Adipocyte (in vitro differentiated cells): ENCODE measurements at regions not wholly inside any gene's neighbourhood (a gene's known extent, or its start where the extent isn't known, plus 50 kb on each side); places are given as distances from the start of the nearest gene placed in this dataset.
"Not testable (repeated sequence)": the region's sequence is repeated elsewhere in the genome, so short reads cannot be mapped to it uniquely, and the experiment has no call there.

Source experiments
- DNase-seq: peaks from one replicate; pipeline ENCODE4 v3.0.0-alpha.2; 2015; ENCODE audit warnings: low read depth
- H3K27me3 ChIP-seq: replicated peaks from 2 replicates; pipeline ENCODE4 v1.7.0; 2013; ENCODE audit warnings: mild to moderate bottlenecking, low read length, moderate library complexity; ENCODE audit not compliant: control insufficient read depth, insufficient read depth
- H3K36me3 ChIP-seq: 2 replicates; pipeline ENCODE4 v1.7.0; 2013; ENCODE audit warnings: low read length, mild to moderate bottlenecking, moderate library complexity; ENCODE audit not compliant: control insufficient read depth, insufficient read depth, severe bottlenecking
- H3K4me1 ChIP-seq: 2 replicates; pipeline ENCODE4 v1.7.0; 2013; ENCODE audit warnings: mild to moderate bottlenecking, low read length, moderate library complexity; ENCODE audit not compliant: control insufficient read depth, insufficient read depth
- H3K4me3 ChIP-seq: 2 replicates; pipeline ENCODE4 v1.7.0; 2013; ENCODE audit warnings: mild to moderate bottlenecking, low read length, moderate library complexity
- H3K9ac ChIP-seq: 2 replicates; pipeline ENCODE4 v1.7.0; 2013; ENCODE audit warnings: mild to moderate bottlenecking, low read length, moderate library complexity
- H3K9me3 ChIP-seq: 2 replicates; pipeline ENCODE4 v1.7.0; 2013; ENCODE audit warnings: mild to moderate bottlenecking, low read length, moderate library complexity; ENCODE audit not compliant: control insufficient read depth

DNA sequence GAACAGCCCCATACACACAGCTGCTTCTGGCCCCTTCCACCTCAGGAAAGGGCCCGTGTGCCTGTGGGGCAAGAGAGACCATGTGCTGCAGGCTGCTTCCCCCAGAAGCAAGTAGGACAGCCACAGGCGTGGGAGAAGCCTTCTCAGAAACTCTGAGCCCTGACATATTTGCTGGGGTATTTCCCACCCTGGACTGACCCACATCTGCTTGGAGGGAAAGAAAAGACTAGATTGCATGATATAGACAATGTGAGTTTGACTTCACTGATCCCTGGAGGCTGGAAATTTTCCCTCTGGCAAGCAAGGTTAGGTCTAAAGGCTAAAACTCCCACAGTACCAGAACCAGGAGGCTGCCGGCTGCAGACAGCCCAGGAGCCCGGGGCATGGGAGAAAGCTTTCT, 213.3 kb upstream of the SSTR4 start:
- no peak overlapping the region for H3K9ac ChIP-seq
- peaks cover 3% of the 10 kb centered on the region for H3K4me1 ChIP-seq
- H3K36me3 ChIP-seq = no peaks in the 10 kb centered on the region
- peaks cover 5% of the 10 kb centered on the region for H3K27me3 ChIP-seq
- H3K4me3 ChIP-seq = no peak overlapping the region
- no peaks in the 10 kb centered on the region for H3K9me3 ChIP-seq
- DNase-seq = no peak

DNA sequence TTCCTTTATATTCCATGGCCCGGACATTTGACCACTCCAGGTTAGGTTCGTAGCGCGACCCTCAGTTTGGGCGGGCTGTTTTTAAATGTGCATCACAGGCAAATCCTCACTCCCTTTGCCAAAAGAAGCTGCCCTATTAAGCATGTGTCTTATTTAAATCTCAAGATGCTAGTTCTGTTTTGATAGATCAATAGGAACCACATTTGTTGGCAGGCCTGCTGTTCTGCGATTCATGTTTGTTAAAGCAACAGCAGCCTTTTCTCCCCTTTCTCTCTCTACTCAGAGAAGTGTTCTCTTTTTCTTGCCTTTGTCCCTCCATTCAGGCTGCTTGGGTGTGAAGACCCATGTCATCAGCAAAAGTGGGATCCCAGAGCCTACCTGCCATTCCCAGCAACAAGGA, 212.0 kb upstream of the SSTR4 start:
- peaks cover 3% of the 10 kb centered on the region for H3K4me1 ChIP-seq
- DNase-seq = no peak
- H3K27me3 ChIP-seq = peaks cover 11% of the 10 kb centered on the region
- H3K36me3 ChIP-seq = no peaks in the 10 kb centered on the region
- no peaks in the 10 kb centered on the region for H3K9me3 ChIP-seq
- H3K9ac ChIP-seq = no peak overlapping the region
- no peak overlapping the region for H3K4me3 ChIP-seq

DNA sequence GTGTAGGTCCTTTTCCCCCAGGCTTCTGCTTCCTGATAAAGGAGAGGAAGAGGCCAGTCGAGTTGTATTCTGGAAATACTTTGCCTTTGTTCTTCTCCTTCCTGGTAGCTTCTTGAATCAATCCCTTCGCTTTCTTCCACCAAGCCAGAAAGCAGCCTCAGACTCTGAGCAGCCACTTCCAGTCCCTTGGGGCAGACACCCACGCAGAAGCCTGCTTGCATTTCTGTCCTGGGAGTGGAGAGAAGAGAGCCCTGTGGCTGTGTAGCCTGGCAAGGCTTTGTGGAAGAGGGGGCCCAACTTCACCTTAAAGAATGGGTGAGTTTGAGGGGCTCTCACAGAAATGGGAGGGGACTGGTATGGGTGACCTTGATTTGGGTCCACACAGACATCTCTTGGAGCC, 211.0 kb upstream of the SSTR4 start:
- Histone ChIP-seq H3K4me1 (no peaks in the 10 kb centered on the region), H3K9ac (no peak overlapping the region), H3K36me3 (no peaks in the 10 kb centered on the region), H3K27me3 (peaks cover 21% of the 10 kb centered on the region), H3K9me3 (no peaks in the 10 kb centered on the region), H3K4me3 (no peak overlapping the region)
- DNase-seq = peak; percentile 53

DNA sequence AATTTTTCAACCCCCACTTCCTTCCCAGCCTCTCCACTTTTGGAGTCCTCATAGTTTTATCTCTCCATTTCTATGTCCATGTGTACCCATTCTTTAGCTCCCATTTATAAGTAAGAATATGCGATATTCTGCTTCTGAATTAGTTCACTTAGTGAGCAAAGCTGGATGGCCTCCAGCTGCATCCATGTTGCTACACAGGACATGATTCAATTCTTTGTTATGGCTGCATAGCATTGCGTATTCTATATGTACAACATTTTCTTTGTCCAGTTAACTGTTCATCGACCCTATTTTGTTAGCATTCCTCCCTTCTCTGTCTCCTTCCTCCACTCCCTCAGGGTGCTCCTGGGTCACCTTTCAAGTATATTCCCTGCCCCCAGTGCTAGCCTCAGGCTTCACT, 210.0 kb upstream of the SSTR4 start:
- Histone ChIP-seq H3K27me3 (peaks cover 27% of the 10 kb centered on the region), H3K4me3 (no peak overlapping the region), H3K4me1 (no peaks in the 10 kb centered on the region), H3K36me3 (no peaks in the 10 kb centered on the region), H3K9me3 (no peaks in the 10 kb centered on the region), H3K9ac (no peak overlapping the region)
- peak; percentile 24 for DNase-seq

DNA sequence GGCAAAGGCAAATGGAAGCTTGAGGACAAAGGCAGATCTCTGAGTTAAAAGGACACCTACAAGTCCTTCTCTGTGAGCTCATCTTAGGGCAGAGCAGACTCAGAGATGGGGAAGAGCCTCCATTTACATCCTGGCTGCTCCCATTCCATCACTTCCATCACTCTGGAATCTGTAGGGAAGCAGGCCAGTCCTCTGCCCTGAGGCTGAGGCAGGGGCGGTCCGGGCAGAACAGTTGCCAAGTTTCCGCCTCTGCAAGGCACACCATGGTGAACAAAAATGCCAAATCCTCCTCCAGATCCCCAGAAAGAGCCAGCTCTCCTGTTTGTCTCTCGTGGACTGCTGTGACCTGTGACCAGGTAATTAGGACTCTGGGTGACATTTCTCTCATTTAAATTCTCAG, 209.6 kb upstream of the SSTR4 start:
- Histone ChIP-seq H3K4me1 (no peaks in the 10 kb centered on the region), H3K9me3 (no peaks in the 10 kb centered on the region), H3K27me3 (peaks cover 27% of the 10 kb centered on the region), H3K4me3 (no peak overlapping the region), H3K9ac (no peak overlapping the region), H3K36me3 (no peaks in the 10 kb centered on the region)
- no peak for DNase-seq

DNA sequence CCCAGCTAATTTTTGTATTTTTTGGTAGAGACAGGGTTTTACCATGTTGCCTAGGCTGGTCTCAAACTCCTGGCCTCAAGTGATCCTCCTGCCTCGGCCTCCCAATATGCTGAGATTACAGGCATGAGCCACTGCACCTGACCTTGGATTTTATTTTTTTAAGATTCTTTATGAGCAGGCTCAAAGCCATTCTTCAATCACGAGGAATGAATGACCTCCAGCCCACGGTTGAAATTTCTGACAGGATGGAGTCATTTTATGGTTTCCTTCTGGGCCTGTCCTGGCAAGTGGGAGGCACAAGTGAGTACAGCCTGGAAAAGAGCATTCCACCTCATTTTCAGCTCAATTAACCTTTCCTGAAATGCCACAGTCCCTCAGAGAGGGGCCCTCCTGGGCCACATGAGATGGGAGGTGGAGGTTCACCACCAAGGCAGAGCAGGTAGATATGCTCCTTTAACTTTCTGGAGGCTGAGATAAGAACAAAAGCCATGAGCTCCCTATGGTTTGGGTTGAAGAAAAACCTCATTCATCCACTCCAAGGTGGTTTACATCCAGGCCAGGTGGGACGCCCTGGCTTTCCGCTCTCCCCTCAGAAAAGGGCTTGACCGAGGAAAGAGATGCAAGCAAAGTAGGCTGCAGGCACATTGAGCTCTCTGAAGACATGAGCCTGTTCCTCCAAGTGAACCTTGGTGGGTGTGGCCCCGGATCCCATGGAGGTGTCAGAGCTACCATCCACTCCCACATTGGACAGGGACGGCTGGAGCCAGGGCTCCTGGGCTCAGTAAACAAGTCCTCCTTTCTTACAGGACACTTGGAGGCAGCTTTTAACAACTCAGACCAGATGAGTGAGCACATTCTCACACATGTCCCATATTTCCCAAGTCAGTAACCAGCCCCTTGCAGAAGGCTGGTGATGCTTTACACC, 208.5 kb upstream of the SSTR4 start:
- no peaks in the 10 kb centered on the region for H3K4me1 ChIP-seq
- no peak overlapping the region for H3K9ac ChIP-seq
- no peak for DNase-seq
- peaks cover 27% of the 10 kb centered on the region for H3K27me3 ChIP-seq
- H3K4me3 ChIP-seq = no peak overlapping the region
- no peaks in the 10 kb centered on the region for H3K9me3 ChIP-seq
- no peaks in the 10 kb centered on the region for H3K36me3 ChIP-seq

DNA sequence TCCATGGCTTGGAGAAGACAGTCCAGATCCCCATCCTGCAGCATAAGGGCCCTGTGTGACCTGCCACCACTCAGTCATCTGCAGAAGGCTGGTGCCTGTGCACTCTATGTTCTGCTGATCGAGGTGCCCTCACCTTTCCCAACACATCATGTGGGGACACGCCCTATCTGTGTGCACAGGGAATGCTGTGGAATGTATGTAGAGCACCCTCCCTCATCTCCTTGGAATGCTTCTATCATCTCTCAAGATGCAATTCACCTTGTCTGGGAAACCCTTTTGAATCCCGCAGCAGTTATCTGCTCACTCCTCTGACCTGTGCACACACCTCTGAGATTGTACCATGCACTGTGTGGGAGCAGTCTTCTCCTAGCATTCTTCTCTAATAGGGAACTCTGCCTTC, 207.2 kb upstream of the SSTR4 start:
- H3K36me3 ChIP-seq = no peaks in the 10 kb centered on the region
- DNase-seq = no peak
- no peaks in the 10 kb centered on the region for H3K4me1 ChIP-seq
- no peak overlapping the region for H3K4me3 ChIP-seq
- no peaks in the 10 kb centered on the region for H3K9me3 ChIP-seq
- H3K27me3 ChIP-seq = peaks cover 27% of the 10 kb centered on the region
- H3K9ac ChIP-seq = no peak overlapping the region

DNA sequence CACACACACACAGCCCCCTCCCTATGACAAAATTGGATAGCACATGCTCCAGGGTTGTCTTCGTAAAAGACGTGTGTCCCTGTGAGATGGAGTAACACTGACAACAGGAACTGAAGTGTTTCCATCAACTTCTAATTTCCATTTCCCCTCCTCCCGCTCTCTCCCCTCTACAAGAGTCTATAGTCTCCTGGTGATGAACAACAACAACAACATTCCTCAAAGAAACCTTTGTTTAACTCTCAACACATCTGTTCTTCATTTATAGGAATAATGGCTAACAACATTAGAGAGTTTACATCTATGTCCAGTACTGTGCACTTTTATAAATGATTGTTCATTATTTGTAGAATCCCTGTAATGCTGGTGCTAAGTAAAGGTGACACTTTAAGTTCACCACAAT, 205.8 kb upstream of the SSTR4 start:
- Histone ChIP-seq H3K4me3 (no peak overlapping the region), H3K36me3 (no peaks in the 10 kb centered on the region), H3K9me3 (no peaks in the 10 kb centered on the region), H3K4me1 (no peaks in the 10 kb centered on the region), H3K9ac (no peak overlapping the region), H3K27me3 (peaks cover 27% of the 10 kb centered on the region)
- no peak for DNase-seq

DNA sequence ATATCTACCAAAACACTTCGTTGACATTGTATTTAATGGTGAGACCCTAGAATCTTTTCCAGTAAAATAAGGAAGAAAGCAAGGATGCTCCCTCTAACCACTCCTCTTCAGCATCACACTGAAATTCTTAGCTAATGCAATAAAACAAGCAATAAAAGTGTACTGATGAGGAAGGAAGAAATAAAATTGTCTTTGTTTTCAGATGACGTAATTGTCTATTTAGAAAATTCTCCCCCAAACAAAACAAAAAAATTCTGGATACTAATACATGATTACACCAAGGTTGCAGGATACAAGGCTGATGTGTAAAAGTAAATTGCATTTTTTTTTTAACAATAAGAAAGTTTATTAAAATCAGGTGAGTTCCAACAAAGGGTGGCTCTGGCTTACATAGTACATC, 205.0 kb upstream of the SSTR4 start:
- no peaks in the 10 kb centered on the region for H3K4me1 ChIP-seq
- no peak overlapping the region for H3K9ac ChIP-seq
- H3K9me3 ChIP-seq = no peaks in the 10 kb centered on the region
- H3K27me3 ChIP-seq = peaks cover 27% of the 10 kb centered on the region
- no peak for DNase-seq
- H3K36me3 ChIP-seq = no peaks in the 10 kb centered on the region
- H3K4me3 ChIP-seq = no peak overlapping the region

DNA sequence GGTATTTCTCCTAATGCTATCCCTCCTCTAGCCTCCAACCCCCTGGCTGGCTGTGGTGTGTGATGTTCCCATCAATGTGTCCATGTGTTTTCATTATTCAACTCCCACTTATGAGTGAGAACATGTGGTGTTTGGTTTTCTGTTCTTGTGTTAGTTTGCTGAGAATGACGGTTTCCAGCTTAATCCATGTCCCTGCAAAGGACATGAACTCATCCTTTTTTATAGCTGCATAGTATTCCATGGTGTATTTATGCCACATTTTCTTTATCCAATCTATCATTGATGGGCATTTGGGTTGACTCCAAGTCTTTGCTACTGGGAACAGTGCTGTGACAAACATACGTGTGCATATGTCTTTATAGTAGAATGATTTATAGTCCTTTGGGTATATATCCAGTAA, 204.4 kb upstream of the SSTR4 start:
- not testable (repeated sequence) for H3K4me3 ChIP-seq, H3K4me1 ChIP-seq, DNase-seq, H3K9me3 ChIP-seq, H3K9ac ChIP-seq, H3K36me3 ChIP-seq
- H3K27me3 ChIP-seq = peaks cover 27% of the 10 kb centered on the region

DNA sequence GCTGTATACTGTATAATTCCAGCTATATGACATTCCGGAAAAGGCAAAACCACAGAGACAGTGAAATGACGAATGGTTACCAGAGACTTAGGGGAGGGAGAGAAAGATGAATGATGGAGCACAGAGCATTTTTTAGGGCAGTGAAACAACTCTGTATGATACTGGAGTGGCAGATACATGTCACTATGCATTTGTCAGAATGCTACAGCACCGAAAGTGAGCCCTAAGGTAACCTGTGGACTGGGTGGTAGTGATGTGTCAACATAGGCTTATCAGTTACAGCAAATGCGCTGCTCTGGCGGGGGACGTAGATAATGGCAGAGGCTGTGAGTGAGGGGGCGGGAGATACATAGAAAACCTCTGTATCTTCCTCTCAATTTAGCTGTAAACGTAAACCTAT, 201.3 kb upstream of the SSTR4 start:
- Histone ChIP-seq H3K4me3 (no peak overlapping the region), H3K9me3 (no peaks in the 10 kb centered on the region), H3K27me3 (peaks cover 8% of the 10 kb centered on the region), H3K9ac (no peak overlapping the region), H3K4me1 (peaks cover 15% of the 10 kb centered on the region), H3K36me3 (no peaks in the 10 kb centered on the region)
- no peak for DNase-seq
